Neural progenitor cell (in vitro differentiated cells): ENCODE measurements at regions not wholly inside any gene's neighbourhood (a gene's known extent, or its start where the extent isn't known, plus 50 kb on each side); places are given as distances from the start of the nearest gene placed in this dataset.

ENCODE experiments used
- DNase-seq: peaks from one replicate; pipeline ENCODE4 v3.0.0-alpha.2; 2016; ENCODE audit warnings: low spot score
- H2AFZ ChIP-seq: fragments of 200-600 bp; sonication (generic); replicated peaks from 2 replicates; pipeline ENCODE4 v1.6.1; 2016; ENCODE audit warnings: antibody characterized with exemption
- H3F3A ChIP-seq: fragments of 200-600 bp; sonication (generic); 2 replicates; pipeline ENCODE4 v1.6.1; 2016; ENCODE audit warnings: antibody characterized with exemption, low read depth
- H3K27ac ChIP-seq: fragments of 200-600 bp; sonication (generic); 2 replicates; pipeline ENCODE4 v1.5.1; 2016; ENCODE audit warnings: mild to moderate bottlenecking
- H3K27me3 ChIP-seq: fragments of 200-600 bp; sonication (generic); 2 replicates; pipeline ENCODE4 v1.6.1; 2016; ENCODE audit warnings: mild to moderate bottlenecking, moderate library complexity
- H3K36me3 ChIP-seq: fragments of 200-600 bp; sonication (generic); 2 replicates; pipeline ENCODE4 v1.5.1; 2016
- H3K4me1 ChIP-seq: fragments of 200-600 bp; sonication (generic); 2 replicates; pipeline ENCODE4 v1.6.1; 2016; ENCODE audit warnings: mixed run types
- H3K4me2 ChIP-seq: fragments of 200-600 bp; sonication (generic); 2 replicates; pipeline ENCODE4 v1.6.1; 2016
- H3K4me3 ChIP-seq: fragments of 200-600 bp; sonication (generic); 2 replicates; pipeline ENCODE4 v1.5.1; 2016
- H3K79me2 ChIP-seq: fragments of 200-600 bp; sonication (generic); 2 replicates; pipeline ENCODE4 v1.6.1; 2016; ENCODE audit warnings: low read depth
- H3K9ac ChIP-seq: fragments of 200-600 bp; sonication (generic); 2 replicates; pipeline ENCODE4 v1.6.1; 2016
- H3K9me3 ChIP-seq: fragments of 200-600 bp; sonication (generic); 2 replicates; pipeline ENCODE4 v1.5.1; 2016; ENCODE audit warnings: low read depth
- H4K20me1 ChIP-seq: fragments of 200-600 bp; sonication (generic); 2 replicates; pipeline ENCODE4 v1.6.1; 2016; ENCODE audit warnings: low read depth
- H3K27ac Mint-ChIP-seq: 3 replicates; pipeline ENCODE4 v1.8.0; 2021; ENCODE audit warnings: mixed read lengths
- H3K27me3 Mint-ChIP-seq: 2 replicates; pipeline ENCODE4 v1.8.0; 2022; ENCODE audit warnings: low read depth, mild to moderate bottlenecking, inconsistent platforms, moderate library complexity, mixed read lengths; ENCODE audit not compliant: insufficient read depth
- H3K36me3 Mint-ChIP-seq: 3 replicates; pipeline ENCODE4 v1.8.0; 2021; ENCODE audit warnings: mixed read lengths
- H3K4me1 Mint-ChIP-seq: 3 replicates; pipeline ENCODE4 v1.8.0; 2021; ENCODE audit warnings: mixed read lengths
- H3K4me3 Mint-ChIP-seq: 3 replicates; pipeline ENCODE4 v1.8.0; 2021; ENCODE audit warnings: mild to moderate bottlenecking, moderate library complexity, mixed read lengths
- H3K9me3 Mint-ChIP-seq: 3 replicates; pipeline ENCODE4 v1.8.0; 2020; ENCODE audit warnings: mixed read lengths
- EZH2 ChIP-seq: fragments of 200-600 bp; sonication (generic); IDR thresholded peaks from 2 replicates; pipeline ENCODE4 v1.6.1; 2017; ENCODE audit warnings: antibody characterized with exemption, mild to moderate bottlenecking, moderate library complexity
- EZH2phosphoT487 ChIP-seq: fragments of 200-600 bp; sonication (generic); IDR thresholded peaks from 2 replicates; pipeline ENCODE4 v1.6.1; 2017; ENCODE audit warnings: antibody characterized with exemption
- TF ChIP-seq, protein P1 (sequence below): fragments of 200-600 bp; sonication (generic); IDR thresholded peaks from 2 replicates; pipeline ENCODE4 v1.5.1; 2017; ENCODE audit warnings: antibody characterized with exemption, mild to moderate bottlenecking

DNA sequence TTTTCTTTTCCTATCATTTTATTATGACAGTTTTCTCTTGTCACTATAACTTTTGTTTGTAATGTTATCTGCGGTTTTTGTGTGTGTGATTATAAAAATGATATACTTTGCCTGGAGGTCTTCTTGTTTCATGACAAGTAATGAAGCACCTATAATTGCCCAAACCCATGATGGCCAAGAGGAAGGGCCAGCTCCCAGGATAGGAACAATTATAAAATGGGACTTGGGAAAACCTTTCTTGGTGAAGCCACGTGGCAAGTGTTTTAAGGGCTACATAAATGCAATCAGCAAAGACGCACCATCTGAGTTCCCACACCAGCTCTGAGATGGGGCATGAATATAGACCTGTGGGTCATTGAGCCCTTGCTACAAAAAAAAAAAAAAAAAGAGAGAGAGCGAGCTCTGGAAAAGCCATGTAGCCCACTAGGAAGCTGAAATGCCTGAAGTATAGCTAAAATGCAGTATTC lies 462.6 kb upstream of the RUNX1 start:
- Mint-ChIP-seq H3K36me3 (no peaks in the 10 kb centered on the region), H3K27me3 (peaks cover 4% of the 10 kb centered on the region), H3K4me1 (peaks cover 5% of the 10 kb centered on the region), H3K27ac (no peak overlapping the region), H3K4me3 (no peak overlapping the region), H3K9me3 (no peaks in the 10 kb centered on the region)
- no peak overlapping the region for H3K9ac ChIP-seq
- no peaks in the 10 kb centered on the region for H3K79me2 ChIP-seq
- TF ChIP-seq EZH2 = no peak
- TF ChIP-seq EZH2phosphoT487 = no peak
- TF ChIP-seq, protein P1, sequence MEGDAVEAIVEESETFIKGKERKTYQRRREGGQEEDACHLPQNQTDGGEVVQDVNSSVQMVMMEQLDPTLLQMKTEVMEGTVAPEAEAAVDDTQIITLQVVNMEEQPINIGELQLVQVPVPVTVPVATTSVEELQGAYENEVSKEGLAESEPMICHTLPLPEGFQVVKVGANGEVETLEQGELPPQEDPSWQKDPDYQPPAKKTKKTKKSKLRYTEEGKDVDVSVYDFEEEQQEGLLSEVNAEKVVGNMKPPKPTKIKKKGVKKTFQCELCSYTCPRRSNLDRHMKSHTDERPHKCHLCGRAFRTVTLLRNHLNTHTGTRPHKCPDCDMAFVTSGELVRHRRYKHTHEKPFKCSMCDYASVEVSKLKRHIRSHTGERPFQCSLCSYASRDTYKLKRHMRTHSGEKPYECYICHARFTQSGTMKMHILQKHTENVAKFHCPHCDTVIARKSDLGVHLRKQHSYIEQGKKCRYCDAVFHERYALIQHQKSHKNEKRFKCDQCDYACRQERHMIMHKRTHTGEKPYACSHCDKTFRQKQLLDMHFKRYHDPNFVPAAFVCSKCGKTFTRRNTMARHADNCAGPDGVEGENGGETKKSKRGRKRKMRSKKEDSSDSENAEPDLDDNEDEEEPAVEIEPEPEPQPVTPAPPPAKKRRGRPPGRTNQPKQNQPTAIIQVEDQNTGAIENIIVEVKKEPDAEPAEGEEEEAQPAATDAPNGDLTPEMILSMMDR = no peak
- no peaks in the 10 kb centered on the region for H3F3A ChIP-seq
- H3K9me3 ChIP-seq = no peaks in the 10 kb centered on the region
- H3K4me3 ChIP-seq = no peak overlapping the region
- no peaks in the 10 kb centered on the region for H3K4me1 ChIP-seq
- no peak overlapping the region for H3K4me2 ChIP-seq
- H2AFZ ChIP-seq = no peak overlapping the region
- H3K36me3 ChIP-seq = no peaks in the 10 kb centered on the region
- H3K27ac ChIP-seq = no peak overlapping the region
- no peaks in the 10 kb centered on the region for H4K20me1 ChIP-seq
- no peaks in the 10 kb centered on the region for H3K27me3 ChIP-seq
- no peak for DNase-seq

DNA sequence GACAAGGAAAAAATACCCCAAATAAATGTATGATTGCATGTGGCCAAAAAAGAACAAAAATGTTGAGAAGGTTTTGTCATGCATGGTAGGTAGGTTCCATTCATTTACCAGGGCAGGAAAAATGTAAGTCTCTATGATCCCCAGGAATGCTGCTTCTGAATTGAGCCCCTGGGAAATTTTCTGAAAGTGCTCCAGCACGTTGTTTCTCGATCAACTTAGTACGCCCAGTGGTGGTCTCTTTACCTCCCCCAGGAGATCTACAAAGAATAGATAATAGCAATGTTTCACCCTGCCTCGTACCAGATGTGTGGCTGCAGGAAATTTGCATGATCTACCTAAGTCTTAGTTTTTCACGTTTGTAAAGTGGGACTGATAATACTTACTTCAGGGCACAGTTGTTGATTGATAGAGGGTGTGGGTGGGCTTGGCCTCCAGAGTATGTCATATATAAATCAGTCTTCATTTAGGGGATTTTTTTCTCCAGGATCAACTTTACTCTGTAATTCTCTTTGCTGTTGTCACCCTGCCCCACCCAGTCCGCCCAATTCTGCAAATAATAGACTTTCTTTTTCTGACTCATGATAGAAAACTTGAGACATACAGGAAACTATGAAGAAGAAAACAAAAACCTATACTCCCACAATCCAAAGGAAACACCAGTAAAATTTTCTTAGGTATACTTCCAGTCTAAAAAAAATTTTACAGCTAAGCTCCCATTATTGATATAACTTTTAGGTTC lies 462.0 kb upstream of the RUNX1 start:
- Histone ChIP-seq H4K20me1 (no peaks in the 10 kb centered on the region), H3K9me3 (no peaks in the 10 kb centered on the region), H3K4me1 (no peaks in the 10 kb centered on the region), H3K27ac (no peak overlapping the region), H3K36me3 (no peaks in the 10 kb centered on the region), H3K27me3 (no peaks in the 10 kb centered on the region), H3K4me2 (no peak overlapping the region), H3K4me3 (no peak overlapping the region), H3F3A (no peaks in the 10 kb centered on the region), H2AFZ (no peak overlapping the region), H3K79me2 (no peaks in the 10 kb centered on the region), H3K9ac (no peak overlapping the region)
- DNase-seq = no peak
- peaks cover 4% of the 10 kb centered on the region for H3K27me3 Mint-ChIP-seq
- H3K36me3 Mint-ChIP-seq = no peaks in the 10 kb centered on the region
- peaks cover 9% of the 10 kb centered on the region for H3K4me1 Mint-ChIP-seq
- no peak overlapping the region for H3K27ac Mint-ChIP-seq
- TF ChIP-seq, protein P1 = no peak
- no peak for TF ChIP-seq EZH2
- TF ChIP-seq EZH2phosphoT487 = no peak
- H3K4me3 Mint-ChIP-seq = no peak overlapping the region
- H3K9me3 Mint-ChIP-seq = no peaks in the 10 kb centered on the region

DNA sequence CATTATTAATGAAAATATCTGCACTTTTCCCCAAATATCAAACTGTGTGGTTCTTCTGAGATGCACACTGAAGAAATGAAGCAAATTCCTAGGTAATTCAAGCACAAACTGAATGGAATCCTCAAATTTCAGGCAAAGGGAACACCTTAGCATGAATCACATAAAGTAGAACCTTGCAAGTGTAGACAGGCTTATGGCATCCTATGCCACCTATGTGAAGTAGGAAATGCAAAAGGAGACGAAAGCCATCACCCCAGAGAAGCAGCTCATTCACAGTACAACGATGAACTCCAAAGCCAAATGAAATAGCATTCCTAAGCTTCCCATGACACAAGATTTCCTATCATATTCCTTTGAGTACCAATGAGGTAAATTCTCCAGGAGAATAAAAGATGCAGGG lies 461.2 kb upstream of the RUNX1 start:
- Histone ChIP-seq H3K4me1 (no peaks in the 10 kb centered on the region), H2AFZ (no peak overlapping the region), H3K79me2 (no peaks in the 10 kb centered on the region), H3K4me2 (no peak overlapping the region), H4K20me1 (no peaks in the 10 kb centered on the region), H3K27ac (no peak overlapping the region), H3K9ac (no peak overlapping the region), H3K27me3 (no peaks in the 10 kb centered on the region), H3K4me3 (no peak overlapping the region), H3K9me3 (no peaks in the 10 kb centered on the region), H3K36me3 (no peaks in the 10 kb centered on the region), H3F3A (no peaks in the 10 kb centered on the region)
- Mint-ChIP-seq H3K4me3 (no peak overlapping the region), H3K27me3 (peaks cover 4% of the 10 kb centered on the region), H3K4me1 (peaks cover 11% of the 10 kb centered on the region), H3K36me3 (no peaks in the 10 kb centered on the region), H3K9me3 (no peaks in the 10 kb centered on the region), H3K27ac (no peak overlapping the region)
- TF ChIP-seq EZH2 (no peak), EZH2phosphoT487 (no peak)
- TF ChIP-seq, protein P1 = no peak
- no peak for DNase-seq
